ENCODE measurements at regions not wholly inside any gene's neighbourhood (a gene's known extent, or its start where the extent isn't known, plus 50 kb on each side); places are given as distances from the start of the nearest gene placed in this dataset.

GRCh38 chr17:77034677-77035424 lies 105.9 kb upstream of the SEC14L1 start:
- WGBS, 3 donors = 54 to 68% (median 59%) methylated on average over 16 of the region's 16 CpGs
- Histone ChIP-seq H3K27me3 (ENCODE audit: control insufficient read depth in 3 of 3, insufficient read depth in 3 of 3, low read length in 3 of 3) (peaks cover 0 to 19% (median 5%) of the 10 kb centered on the region in 3 donors), H3K4me3 (ENCODE audit: low read depth in 1 of 3, low read length in 3 of 3) (no peak overlapping the region), H3K36me3 (ENCODE audit: control insufficient read depth in 3 of 3, insufficient read depth in 2 of 3, low read depth in 1 of 3, low read length in 3 of 3) (no peaks in the 10 kb centered on the region), H3K27ac (ENCODE audit: low read depth in 1 of 3, low read length in 2 of 3) (no peak overlapping the region), H3K9me3 (ENCODE audit: control insufficient read depth in 2 of 2, insufficient read depth in 1 of 2, low read depth in 1 of 2, low read length in 1 of 2) (peaks cover 0 to 11% of the 10 kb centered on the region in 2 donors), H3K4me1 (ENCODE audit: control insufficient read depth in 3 of 3, insufficient read depth in 2 of 3, low read depth in 1 of 3, low read length in 2 of 3) (no peaks in the 10 kb centered on the region)
- FAIRE-seq (no peak), DNase-seq (no peak)

- FAIRE-seq (no peak), DNase-seq (no peak)
- H3K36me3 ChIP-seq (ENCODE audit: control insufficient read depth in 3 of 3, insufficient read depth in 2 of 3, low read depth in 1 of 3, low read length in 3 of 3) = no peaks in the 10 kb centered on the region
- H3K27me3 ChIP-seq (ENCODE audit: control insufficient read depth in 3 of 3, insufficient read depth in 3 of 3, low read length in 3 of 3) = peaks cover 0 to 19% (median 5%) of the 10 kb centered on the region in 3 donors
- H3K4me3 ChIP-seq (ENCODE audit: low read depth in 1 of 3, low read length in 3 of 3) = no peak overlapping the region
- no peaks in the 10 kb centered on the region for H3K4me1 ChIP-seq (ENCODE audit: control insufficient read depth in 3 of 3, insufficient read depth in 2 of 3, low read depth in 1 of 3, low read length in 2 of 3)
- no peak overlapping the region for H3K27ac ChIP-seq (ENCODE audit: low read depth in 1 of 3, low read length in 2 of 3)
- peaks cover 0 to 11% of the 10 kb centered on the region in 2 donors for H3K9me3 ChIP-seq (ENCODE audit: control insufficient read depth in 2 of 2, insufficient read depth in 1 of 2, low read depth in 1 of 2, low read length in 1 of 2)
- 85 to 91% (median 86%) methylated on average over 6 of the region's 6 CpGs for WGBS, 3 donors
Measured at GRCh38 chr17:77035526-77035925, 105.2 kb upstream of the SEC14L1 start.

GRCh38 chr17:77036136-77036840 lies 104.5 kb upstream of the SEC14L1 start:
- Histone ChIP-seq H3K9me3 (ENCODE audit: control insufficient read depth in 2 of 2, insufficient read depth in 1 of 2, low read depth in 1 of 2, low read length in 1 of 2) (peaks cover 0 to 11% of the 10 kb centered on the region in 2 donors), H3K27ac (ENCODE audit: low read depth in 1 of 3, low read length in 2 of 3) (no peak overlapping the region), H3K4me1 (ENCODE audit: control insufficient read depth in 3 of 3, insufficient read depth in 2 of 3, low read depth in 1 of 3, low read length in 2 of 3) (no peaks in the 10 kb centered on the region), H3K4me3 (ENCODE audit: low read depth in 1 of 3, low read length in 3 of 3) (no peak overlapping the region), H3K36me3 (ENCODE audit: control insufficient read depth in 3 of 3, insufficient read depth in 2 of 3, low read depth in 1 of 3, low read length in 3 of 3) (no peaks in the 10 kb centered on the region), H3K27me3 (ENCODE audit: control insufficient read depth in 3 of 3, insufficient read depth in 3 of 3, low read length in 3 of 3) (peaks cover 0 to 19% (median 5%) of the 10 kb centered on the region in 3 donors)
- no peak for DNase-seq
- 80 to 83% (median 82%) methylated on average over 16 of the region's 16 CpGs for WGBS, 3 donors
- no peak for FAIRE-seq

- Histone ChIP-seq H3K27me3 (ENCODE audit: control insufficient read depth in 3 of 3, insufficient read depth in 3 of 3, low read length in 3 of 3) (peaks cover 0 to 19% (median 5%) of the 10 kb centered on the region in 3 donors), H3K4me1 (ENCODE audit: control insufficient read depth in 3 of 3, insufficient read depth in 2 of 3, low read depth in 1 of 3, low read length in 2 of 3) (no peaks in the 10 kb centered on the region), H3K36me3 (ENCODE audit: control insufficient read depth in 3 of 3, insufficient read depth in 2 of 3, low read depth in 1 of 3, low read length in 3 of 3) (no peaks in the 10 kb centered on the region), H3K9me3 (ENCODE audit: control insufficient read depth in 2 of 2, insufficient read depth in 1 of 2, low read depth in 1 of 2, low read length in 1 of 2) (peaks cover 0 to 5% of the 10 kb centered on the region in 2 donors), H3K4me3 (ENCODE audit: low read depth in 1 of 3, low read length in 3 of 3) (no peak overlapping the region), H3K27ac (ENCODE audit: low read depth in 1 of 3, low read length in 2 of 3) (no peak overlapping the region)
- 15 to 30% (median 16%) methylated on average over 23 of the region's 23 CpGs for WGBS, 3 donors
- DNase-seq (no peak), FAIRE-seq (no peak)
Measured at GRCh38 chr17:77036841-77037381, 103.9 kb upstream of the SEC14L1 start.

- peaks cover 0 to 19% (median 2%) of the 10 kb centered on the region in 3 donors for H3K27me3 ChIP-seq (ENCODE audit: control insufficient read depth in 3 of 3, insufficient read depth in 3 of 3, low read length in 3 of 3)
- no peak for FAIRE-seq
Measured at GRCh38 chr17:77037943-77038342, 102.8 kb upstream of the SEC14L1 start.

GRCh38 chr17:77038884-77039555 lies 101.7 kb upstream of the SEC14L1 start:
- WGBS, 3 donors = 64 to 80% (median 68%) methylated on average over 20 of the region's 20 CpGs
- DNase-seq (no peak), FAIRE-seq (no peak)
- no peaks in the 10 kb centered on the region for H3K4me1 ChIP-seq (ENCODE audit: control insufficient read depth in 3 of 3, insufficient read depth in 2 of 3, low read depth in 1 of 3, low read length in 2 of 3)
- no peak overlapping the region for H3K4me3 ChIP-seq (ENCODE audit: low read depth in 1 of 3, low read length in 3 of 3)
- no peaks in the 10 kb centered on the region for H3K36me3 ChIP-seq (ENCODE audit: control insufficient read depth in 3 of 3, insufficient read depth in 2 of 3, low read depth in 1 of 3, low read length in 3 of 3)
- peaks cover 0 to 19% (median 2%) of the 10 kb centered on the region in 3 donors for H3K27me3 ChIP-seq (ENCODE audit: control insufficient read depth in 3 of 3, insufficient read depth in 3 of 3, low read length in 3 of 3)
- H3K27ac ChIP-seq (ENCODE audit: low read depth in 1 of 3, low read length in 2 of 3) = no peak overlapping the region
- no peaks in the 10 kb centered on the region for H3K9me3 ChIP-seq (ENCODE audit: control insufficient read depth in 2 of 2, insufficient read depth in 1 of 2, low read depth in 1 of 2, low read length in 1 of 2)

More at GRCh38 chr17:77037943-77038342, 102.8 kb upstream of the SEC14L1 start:
- no peaks in the 10 kb centered on the region for H3K36me3 ChIP-seq (ENCODE audit: control insufficient read depth in 3 of 3, insufficient read depth in 2 of 3, low read depth in 1 of 3, low read length in 3 of 3)
- H3K4me3 ChIP-seq (ENCODE audit: low read depth in 1 of 3, low read length in 3 of 3) = no peak overlapping the region
- WGBS, 3 donors = 55 to 74% (median 60%) methylated on average over 7 of the region's 7 CpGs
- DNase-seq = no peak
- no peaks in the 10 kb centered on the region for H3K4me1 ChIP-seq (ENCODE audit: control insufficient read depth in 3 of 3, insufficient read depth in 2 of 3, low read depth in 1 of 3, low read length in 2 of 3)
- H3K27ac ChIP-seq (ENCODE audit: low read depth in 1 of 3, low read length in 2 of 3) = no peak overlapping the region
- H3K9me3 ChIP-seq (ENCODE audit: control insufficient read depth in 2 of 2, insufficient read depth in 1 of 2, low read depth in 1 of 2, low read length in 1 of 2) = no peaks in the 10 kb centered on the region

GRCh38 chr17:77042476-77043231 lies 98.1 kb upstream of the SEC14L1 start:
- Histone ChIP-seq H3K27me3 (ENCODE audit: control insufficient read depth in 3 of 3, insufficient read depth in 3 of 3, low read length in 3 of 3) (peaks cover 0 to 5% (median 0%) of the 10 kb centered on the region in 3 donors), H3K36me3 (ENCODE audit: control insufficient read depth in 3 of 3, insufficient read depth in 2 of 3, low read depth in 1 of 3, low read length in 3 of 3) (no peaks in the 10 kb centered on the region), H3K9me3 (ENCODE audit: control insufficient read depth in 2 of 2, insufficient read depth in 1 of 2, low read depth in 1 of 2, low read length in 1 of 2) (no peaks in the 10 kb centered on the region), H3K27ac (ENCODE audit: low read depth in 1 of 3, low read length in 2 of 3) (no peak overlapping the region), H3K4me1 (ENCODE audit: control insufficient read depth in 3 of 3, insufficient read depth in 2 of 3, low read depth in 1 of 3, low read length in 2 of 3) (no peaks in the 10 kb centered on the region), H3K4me3 (ENCODE audit: low read depth in 1 of 3, low read length in 3 of 3) (no peak overlapping the region)
- FAIRE-seq (no peak), DNase-seq (no peak)
- 63 to 75% (median 64%) methylated on average over 11 of the region's 11 CpGs for WGBS, 3 donors

Data from small intestine (tissue), 7 donors.